ENCODE measurements at regions not wholly inside any gene's neighbourhood (a gene's known extent, or its start where the extent isn't known, plus 50 kb on each side); places are given as distances from the start of the nearest gene placed in this dataset.

DNA sequence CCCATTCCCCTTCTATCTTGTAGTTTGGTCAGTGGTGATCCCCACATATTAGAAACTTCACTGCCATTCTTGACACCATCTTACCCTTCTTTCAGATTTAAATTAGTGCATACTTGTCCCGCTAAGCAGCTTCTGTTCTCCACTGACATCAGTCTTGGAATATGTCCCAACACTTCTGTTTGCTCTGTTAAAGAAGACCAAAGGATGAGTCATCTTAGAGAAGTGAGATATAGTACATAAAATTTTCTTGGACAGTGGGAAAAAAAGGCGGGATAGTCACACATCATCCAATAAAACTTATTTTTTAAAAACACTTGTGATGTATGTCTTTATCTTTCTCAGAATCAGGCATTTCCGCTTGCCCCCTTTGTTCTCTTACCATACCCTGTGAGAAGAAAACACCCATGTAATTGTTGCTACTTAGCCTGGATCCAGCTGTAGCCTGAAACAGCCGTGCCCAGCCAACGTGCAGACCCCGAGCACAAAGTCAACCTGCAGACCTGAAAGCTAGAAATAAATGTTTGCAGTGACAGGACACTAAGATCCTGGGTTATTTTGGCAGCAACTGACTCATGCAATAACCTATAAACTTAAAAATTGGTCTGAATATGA is 100.1 kb upstream of the PDE3A start:
- intact Hi-C loops (cut with DNase I, micrococcal nuclease): no loop called here

DNA sequence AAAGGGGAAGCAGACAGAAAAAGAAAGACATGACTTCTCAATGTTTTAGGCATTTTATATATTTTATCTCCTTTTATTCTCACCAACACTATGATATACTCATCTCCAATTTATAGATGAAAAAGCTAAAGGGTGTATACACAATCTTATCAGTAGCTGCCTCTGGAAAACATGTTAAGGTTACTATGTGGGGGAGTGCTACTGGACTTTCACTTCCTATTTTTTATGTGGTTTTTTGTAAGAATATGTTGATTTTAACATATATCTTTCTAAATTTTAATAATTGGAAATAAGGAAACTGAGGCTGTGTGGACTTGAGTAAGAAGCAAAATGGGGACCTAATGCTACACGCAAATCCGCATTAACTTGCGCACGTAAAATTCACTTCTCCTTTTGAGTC is 99.6 kb upstream of the PDE3A start:
- ATAC-seq (no peak), DNase-seq (no peak)
- intact Hi-C loops (cut with DNase I, micrococcal nuclease): no loop called here

More for the DNA sequence above, 100.1 kb upstream of the PDE3A start:
- ATAC-seq (no peak), DNase-seq (no peak)

DNA sequence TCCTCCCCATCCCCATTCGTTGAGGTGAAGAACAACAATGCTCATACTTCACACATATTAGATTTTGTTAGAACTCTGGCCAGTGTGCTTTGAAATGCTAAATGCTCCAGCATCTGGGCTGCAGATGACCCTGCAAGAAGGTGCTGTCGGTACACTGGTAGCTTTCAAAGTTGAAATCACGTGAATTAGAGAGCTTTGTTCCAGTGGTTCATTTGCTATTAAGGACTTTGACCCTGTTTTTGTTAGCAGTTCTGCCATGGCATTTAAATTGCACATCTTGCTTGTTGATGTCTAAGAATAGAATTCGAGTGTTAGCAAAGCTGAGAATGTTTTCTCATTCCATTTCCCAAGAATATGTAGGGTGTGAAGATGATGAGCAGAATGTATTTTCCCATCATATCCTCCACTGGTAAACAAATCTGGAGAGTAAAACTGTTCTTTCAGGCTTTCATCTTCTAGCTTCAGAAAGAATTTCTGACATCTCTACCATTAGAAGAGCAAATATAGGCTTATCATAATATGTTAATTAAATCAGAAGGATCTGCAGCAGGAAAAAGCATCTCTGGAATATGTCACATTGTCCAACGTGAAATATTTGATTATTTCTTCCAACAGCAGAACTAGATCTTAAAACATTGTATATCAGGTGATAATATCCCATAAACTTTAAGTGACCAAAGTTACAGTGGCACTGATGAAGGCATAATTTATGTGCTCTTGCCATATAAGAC is 98.8 kb upstream of the PDE3A start:
- intact Hi-C loops (cut with DNase I, micrococcal nuclease): no loop called here
- DNase-seq (no peak), ATAC-seq (no peak)

DNA sequence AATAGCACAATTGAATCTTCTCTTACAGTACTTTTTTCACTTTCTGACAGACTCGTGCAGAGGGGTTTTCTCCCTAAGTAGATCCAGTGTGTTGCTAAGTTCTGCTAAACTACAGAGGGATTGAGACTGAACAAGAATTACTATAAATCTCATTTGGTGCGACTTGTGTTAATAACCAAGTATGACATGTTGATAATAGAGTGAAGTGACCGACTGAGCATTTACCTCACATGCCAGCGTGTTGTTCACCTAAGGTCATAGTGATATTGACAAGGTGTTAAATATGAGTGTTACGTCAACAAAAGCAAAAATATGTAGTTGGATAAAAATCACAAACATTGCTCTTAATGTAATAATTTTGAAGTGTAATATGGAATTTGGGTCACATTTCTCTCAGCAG is 97.8 kb upstream of the PDE3A start:
- no peak for ATAC-seq
- no peak for DNase-seq
- intact Hi-C loops (cut with DNase I, micrococcal nuclease): no loop called here

DNA sequence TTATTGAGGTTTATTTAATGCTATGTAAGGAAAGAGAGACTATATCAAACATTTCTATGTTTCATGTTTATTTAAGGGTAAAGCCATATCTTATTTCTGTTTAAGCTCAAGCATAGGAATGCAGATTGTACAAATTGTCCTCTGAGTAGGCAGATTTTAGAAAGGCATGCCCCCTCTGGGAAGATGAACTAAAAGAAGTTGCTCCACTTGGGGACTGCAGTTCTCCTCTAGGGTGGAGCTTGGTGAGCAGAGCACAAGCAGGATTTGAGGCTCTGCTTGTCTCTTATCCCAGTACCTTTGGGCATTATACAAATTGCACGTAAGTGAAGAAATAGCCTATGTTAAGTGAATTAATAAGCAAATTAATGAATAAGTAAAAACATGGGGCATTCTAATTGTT is 96.2 kb upstream of the PDE3A start:
- intact Hi-C loops (cut with DNase I, micrococcal nuclease): no loop called here
- ATAC-seq (no peak), DNase-seq (no peak)

DNA sequence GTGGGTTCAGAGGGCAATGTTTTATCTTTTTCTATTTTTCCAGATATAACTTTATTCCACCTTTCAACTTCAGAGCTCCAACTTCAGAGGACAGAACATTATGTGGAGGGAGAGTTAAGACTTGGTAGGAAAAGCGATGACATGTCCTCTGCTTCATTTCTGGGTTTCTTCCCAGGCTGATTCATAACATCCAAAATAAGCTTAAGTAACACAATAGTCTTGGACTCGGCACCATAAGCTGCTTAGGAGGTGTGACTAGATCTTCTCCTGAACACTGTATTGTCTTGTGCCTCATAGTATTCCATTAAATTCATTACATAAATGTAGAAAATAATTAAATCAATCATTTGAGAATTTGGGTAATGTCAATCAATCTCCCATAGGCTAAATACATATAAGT is 95.5 kb upstream of the PDE3A start:
- ATAC-seq: no peak
- intact Hi-C loops (cut with DNase I, micrococcal nuclease): no loop called here
- DNase-seq: no peak

DNA sequence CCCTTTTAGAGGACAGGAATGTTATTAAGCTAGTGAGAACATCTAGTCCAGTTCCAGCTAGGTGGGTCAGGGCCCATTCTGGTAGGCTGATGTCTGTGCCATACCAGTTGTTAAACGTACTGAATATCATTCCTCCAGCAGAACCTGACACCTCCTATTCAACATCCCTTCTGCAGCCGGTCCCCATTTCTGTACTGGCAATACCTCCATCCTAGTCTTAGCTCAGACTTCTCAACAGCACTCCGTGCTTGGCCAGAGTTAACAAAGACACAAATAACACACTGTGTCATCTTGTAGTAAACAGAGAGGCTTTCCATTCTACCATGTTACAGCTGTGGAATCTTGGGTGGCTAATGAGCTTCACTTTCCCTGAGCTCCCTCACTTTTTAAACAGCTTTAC is 94.3 kb upstream of the PDE3A start:
- intact Hi-C loops (cut with DNase I, micrococcal nuclease): no loop called here
- DNase-seq: no peak
- ATAC-seq: no peak

DNA sequence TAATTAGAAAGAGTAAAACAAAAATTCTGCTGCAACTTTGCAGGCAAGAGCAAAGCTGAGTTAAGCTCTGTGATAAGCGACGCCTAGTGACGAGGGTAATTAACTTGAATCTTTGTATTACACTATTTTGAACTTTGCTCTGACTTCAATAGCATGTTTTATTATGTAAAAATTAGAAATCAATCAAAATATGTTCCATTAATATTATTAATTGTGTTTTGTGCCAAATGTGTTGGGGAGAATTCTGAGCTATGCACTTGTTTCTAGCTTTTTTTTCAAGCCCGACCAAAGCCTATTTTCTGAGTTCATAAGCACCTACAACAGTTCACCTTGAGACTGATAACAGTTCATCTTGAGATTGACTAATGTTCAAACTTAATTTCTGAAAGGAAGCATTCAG is 90.1 kb upstream of the PDE3A start:
- intact Hi-C loops (cut with DNase I, micrococcal nuclease): no loop called here
- ATAC-seq: no peak
- no peak for DNase-seq

DNA sequence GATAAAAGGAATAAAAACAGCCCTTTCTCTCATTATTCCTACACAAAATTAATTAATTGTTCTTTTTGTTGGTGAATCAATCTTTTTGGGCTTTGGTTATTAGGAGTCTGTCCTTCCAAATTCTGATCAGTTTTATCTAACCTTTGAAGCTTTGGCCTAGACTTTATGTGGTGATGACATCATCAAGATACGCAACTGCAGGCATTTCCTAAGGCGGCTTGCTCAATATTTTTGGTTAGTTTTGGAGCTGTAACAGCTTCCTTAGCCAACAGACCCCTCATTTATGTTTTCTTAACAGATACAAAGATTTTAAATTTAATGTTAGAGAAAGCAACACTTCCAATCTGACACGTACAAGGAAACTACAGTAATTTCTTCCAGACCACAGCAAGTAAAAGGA is 87.8 kb upstream of the PDE3A start:
- intact Hi-C loops (cut with DNase I, micrococcal nuclease): no loop called here
- ATAC-seq (no peak), DNase-seq (no peak)

DNA sequence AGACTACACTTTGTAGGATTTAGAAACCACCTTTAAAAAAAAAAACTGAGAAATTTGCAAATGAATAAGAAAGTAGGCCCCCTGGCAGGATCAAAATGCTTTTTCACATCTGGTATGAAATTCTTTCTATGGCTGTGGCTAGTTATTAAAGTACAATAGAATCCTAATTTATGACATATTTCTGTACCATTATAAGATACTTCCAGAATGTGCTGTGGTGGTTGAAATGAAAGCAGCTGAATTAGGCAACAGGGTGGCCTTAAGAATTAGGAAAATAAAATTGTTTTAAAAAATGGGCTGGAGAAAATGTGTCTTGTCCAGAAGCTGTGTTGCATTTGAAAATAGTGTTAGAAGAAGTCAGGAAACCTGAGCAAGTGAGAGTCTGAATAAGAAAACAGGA is 85.9 kb upstream of the PDE3A start:
- intact Hi-C loops (cut with DNase I, micrococcal nuclease): no loop called here
- ATAC-seq: no peak
- no peak for DNase-seq

DNA sequence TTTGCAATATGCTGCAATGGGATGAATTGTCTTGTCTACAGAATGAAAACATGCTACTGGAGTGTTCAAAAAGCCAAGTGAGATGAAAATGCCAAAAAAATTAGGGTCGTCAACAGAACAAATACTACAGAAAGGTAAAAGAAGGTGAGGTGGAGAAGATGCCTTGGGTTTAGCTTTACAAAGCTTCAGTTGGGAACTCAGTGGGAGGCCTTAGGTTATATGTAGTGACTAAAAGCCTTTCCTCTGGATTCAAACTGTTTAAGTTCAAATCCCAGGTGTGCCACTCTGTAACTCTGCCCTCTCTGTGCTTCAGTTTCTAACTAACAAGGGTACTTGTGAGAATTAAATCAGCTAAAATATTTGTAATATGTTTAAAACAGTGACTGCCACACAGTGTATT is 84.9 kb upstream of the PDE3A start:
- intact Hi-C loops (cut with DNase I, micrococcal nuclease): no loop called here
- DNase-seq: no peak
- ATAC-seq: no peak

DNA sequence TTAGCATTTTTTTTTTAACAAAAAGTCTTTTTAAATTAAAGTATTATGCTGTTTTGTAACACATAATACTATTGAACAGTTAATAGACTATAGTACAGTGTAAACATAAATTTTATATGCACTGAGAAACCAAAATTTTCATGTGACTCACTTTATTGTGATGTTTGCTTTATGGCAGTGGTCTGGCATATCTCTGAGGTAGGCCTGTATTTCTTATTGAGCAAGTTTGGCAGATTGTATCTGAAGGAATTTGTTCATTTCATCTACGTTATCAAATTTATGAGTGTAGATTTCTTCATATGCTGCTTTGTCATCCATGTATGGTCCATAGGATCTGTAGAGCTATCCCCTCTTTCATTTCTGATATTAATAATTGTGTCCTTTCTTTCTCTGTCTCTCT is 78.8 kb upstream of the PDE3A start:
- intact Hi-C loops (cut with DNase I, micrococcal nuclease): no loop called here
- ATAC-seq (no peak), DNase-seq (no peak)

DNA sequence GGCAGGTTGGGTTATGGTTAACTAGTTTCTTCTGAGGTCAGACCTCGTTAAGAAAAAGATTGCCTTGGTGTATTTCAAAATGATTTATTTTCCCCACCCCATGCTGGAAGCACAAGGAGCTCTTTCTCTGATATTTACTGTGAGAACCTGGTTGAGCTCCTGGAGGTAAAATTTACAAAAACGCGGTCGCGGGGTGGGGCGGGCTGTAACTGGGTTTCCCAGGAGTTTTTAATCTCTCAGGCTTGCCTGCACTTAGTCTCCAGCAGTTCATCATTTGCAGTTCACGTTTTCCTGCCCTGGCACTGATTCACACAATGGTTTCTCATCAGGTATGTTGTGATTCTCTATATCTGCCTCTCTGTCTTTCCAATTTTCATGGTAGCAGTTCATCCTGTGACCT is 67.9 kb upstream of the PDE3A start:
- intact Hi-C loops (cut with DNase I, micrococcal nuclease): no loop called here
- no peak for ATAC-seq
- no peak for DNase-seq

DNA sequence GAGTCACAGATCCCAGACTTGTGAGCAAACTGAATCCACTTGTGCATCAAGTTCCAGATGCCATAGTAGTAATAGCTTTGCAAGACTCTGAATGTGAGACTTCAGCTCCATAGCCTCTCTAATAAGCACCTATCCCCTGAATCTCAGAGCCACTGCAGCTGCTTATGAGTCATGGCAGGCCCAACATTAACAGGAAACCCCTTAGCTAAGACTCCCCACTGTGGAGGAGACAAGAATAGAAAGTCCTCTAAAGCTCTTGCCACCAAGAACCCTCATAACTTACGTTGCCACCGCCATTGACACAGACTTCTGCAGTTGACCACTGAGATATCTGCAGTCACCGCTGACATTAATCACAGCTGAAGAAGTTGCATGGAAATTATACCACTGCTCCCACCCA is 62.9 kb upstream of the PDE3A start:
- ATAC-seq (no peak), DNase-seq (no peak)
- intact Hi-C loops (cut with DNase I, micrococcal nuclease): no loop called here

DNA sequence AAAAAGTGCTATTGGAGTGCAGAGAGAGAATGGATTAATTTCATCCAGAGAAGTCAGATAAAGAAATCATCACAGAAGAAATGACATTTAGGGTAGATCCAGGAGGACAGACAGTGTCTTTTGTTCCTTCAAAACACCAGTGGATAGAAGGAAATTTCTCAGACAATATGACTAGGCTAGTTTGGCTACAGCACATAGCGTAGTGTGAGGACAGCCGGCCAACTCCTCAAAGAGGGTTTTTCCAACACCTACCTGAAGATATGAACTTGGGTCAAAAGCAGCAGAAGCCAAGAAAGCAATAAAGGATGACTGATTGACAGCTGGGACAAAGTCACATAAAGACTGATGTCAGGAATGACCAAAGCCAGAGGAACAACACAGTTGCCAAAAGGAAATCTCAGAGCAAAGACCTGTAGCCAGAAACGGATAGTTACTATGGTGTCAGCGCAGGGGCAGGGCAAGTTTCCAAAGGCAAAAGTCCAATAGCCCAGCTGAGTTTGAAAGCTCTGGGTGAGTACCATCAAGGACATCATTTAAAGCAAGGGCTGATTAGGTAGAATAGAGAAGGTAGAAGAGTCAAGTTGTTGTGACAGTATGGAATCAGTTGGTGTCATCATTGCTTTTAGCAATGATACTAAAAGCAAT is 58.7 kb upstream of the PDE3A start:
- intact Hi-C loops (cut with DNase I, micrococcal nuclease): no loop called here
- ATAC-seq: no peak

DNA sequence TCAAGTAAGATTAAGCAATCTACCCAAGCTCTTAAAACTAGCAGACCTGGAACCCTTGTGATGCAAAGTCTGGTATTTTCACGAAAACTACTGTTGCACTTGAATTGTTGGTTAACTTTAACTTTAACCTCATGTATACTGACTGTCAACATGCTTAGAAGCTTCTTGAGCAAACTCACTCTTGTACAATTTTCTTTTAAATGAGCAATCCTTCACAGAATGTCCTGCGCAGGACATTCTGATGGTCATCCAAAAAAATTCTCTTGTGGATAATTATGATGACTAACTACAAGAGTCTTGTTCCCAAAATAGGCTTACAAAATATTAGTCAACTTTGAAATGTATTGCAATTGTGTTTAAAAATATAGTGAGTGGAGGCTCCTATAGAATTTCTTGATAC is 54.0 kb upstream of the PDE3A start:
- DNase-seq (no peak), ATAC-seq (no peak)

More for the DNA sequence above, 58.7 kb upstream of the PDE3A start:
- DNase-seq: no peak

DNA sequence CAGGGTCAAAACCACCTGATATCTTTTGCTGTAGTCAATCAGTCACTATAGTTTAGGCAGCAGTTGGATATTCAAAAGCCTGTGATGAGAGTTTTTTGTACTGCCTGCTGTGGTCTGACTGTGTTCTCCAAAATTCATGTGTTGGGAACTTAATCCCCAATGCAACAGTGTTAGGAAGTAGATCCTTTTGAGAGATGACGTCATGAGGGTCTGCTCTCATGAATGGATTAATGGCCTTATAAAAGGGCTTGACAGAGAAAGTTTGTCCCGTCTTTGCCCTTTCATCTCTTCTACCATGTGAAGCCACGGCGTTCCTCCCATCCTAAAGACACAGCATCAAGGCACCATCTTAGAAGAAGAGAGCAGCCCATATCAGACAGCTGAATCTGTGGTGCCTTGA is 50.8 kb upstream of the PDE3A start:
- ATAC-seq (no peak), DNase-seq (no peak)
- intact Hi-C loops (cut with DNase I, micrococcal nuclease): no loop called here

More for the DNA sequence above, 54.0 kb upstream of the PDE3A start:
- intact Hi-C loops (cut with DNase I, micrococcal nuclease): no loop called here
